GM12872 (cell line): ENCODE measurements at regions not wholly inside any gene's neighbourhood (a gene's known extent, or its start where the extent isn't known, plus 50 kb on each side); places are given as distances from the start of the nearest gene placed in this dataset.

Experiments used
- TF ChIP-seq, protein P1 (sequence below): IDR thresholded peaks from 3 replicates; pipeline ENCODE4 v1.5.1; 2011; ENCODE audit warnings: low read depth, mild to moderate bottlenecking, low read length, moderate library complexity; ENCODE audit not compliant: insufficient read depth

DNA sequence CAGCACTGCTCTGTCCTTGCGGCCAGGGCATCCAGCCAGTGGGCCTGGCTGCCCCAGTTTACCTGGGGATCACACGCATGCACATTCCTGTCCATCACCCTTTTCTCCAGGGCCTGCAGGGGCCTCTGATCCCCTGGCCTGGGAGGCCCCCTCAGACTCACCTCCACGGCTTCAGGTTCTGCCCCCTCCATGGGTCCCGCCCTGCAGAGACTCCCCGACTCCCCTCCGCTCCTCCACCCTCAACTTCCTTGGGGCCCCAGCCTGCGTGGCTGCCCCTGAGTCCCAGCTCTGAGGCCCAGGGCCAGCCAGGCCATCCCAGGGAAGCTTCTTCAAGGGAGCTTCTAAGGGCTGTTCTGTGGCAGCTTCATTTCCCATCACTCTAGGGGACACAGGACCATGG lies 324.1 kb downstream of the TCERG1L start:
- TF ChIP-seq, protein P1, sequence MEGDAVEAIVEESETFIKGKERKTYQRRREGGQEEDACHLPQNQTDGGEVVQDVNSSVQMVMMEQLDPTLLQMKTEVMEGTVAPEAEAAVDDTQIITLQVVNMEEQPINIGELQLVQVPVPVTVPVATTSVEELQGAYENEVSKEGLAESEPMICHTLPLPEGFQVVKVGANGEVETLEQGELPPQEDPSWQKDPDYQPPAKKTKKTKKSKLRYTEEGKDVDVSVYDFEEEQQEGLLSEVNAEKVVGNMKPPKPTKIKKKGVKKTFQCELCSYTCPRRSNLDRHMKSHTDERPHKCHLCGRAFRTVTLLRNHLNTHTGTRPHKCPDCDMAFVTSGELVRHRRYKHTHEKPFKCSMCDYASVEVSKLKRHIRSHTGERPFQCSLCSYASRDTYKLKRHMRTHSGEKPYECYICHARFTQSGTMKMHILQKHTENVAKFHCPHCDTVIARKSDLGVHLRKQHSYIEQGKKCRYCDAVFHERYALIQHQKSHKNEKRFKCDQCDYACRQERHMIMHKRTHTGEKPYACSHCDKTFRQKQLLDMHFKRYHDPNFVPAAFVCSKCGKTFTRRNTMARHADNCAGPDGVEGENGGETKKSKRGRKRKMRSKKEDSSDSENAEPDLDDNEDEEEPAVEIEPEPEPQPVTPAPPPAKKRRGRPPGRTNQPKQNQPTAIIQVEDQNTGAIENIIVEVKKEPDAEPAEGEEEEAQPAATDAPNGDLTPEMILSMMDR = no peak

DNA sequence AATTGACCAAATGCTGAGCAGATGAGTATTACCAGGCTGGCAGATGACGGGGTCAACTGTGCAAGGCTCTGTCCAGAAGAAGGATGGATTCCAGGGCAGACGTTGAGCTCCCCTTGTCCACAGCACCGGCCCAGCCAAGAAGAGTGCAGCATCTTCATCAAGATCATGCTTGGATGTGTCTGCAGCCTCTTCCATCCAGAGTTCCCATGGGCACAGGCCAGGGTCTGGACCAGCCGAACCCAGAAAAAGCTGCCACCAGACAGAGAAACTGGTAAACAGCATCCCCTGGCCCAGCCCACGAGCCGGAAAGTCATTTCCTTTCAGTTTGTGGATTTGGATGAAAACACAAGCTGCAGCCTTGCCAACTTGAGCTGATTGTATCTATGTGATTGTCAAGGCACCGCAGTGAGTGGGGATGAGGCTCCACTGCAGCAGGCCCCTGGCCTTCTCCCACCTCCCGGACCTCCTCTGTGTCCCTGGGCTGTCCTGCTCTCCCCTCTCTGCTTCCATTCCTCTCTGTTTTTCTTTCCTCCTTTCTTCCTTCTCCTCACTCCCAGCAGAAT lies 321.8 kb downstream of the TCERG1L start:
- TF ChIP-seq, protein P1 = no peak

DNA sequence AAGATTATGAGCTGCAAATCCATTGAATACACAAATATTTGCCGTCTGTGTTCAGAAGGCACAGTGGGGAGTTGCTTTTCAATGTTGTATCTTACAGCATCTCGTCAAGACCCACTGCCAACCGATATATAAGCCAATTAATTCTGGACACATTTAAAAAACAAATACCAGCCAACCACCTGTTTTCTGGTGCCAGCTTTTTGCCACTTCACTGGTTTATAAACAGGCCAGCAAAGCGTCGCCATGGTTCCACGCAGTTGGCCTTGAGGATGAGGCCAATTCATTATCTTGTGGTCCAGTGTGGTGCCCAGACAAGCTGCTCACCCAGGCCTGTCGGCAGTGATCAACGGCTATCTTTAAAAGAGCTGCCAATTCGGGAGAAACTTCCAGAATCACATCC lies 321.0 kb downstream of the TCERG1L start:
- TF ChIP-seq, protein P1 = no peak

DNA sequence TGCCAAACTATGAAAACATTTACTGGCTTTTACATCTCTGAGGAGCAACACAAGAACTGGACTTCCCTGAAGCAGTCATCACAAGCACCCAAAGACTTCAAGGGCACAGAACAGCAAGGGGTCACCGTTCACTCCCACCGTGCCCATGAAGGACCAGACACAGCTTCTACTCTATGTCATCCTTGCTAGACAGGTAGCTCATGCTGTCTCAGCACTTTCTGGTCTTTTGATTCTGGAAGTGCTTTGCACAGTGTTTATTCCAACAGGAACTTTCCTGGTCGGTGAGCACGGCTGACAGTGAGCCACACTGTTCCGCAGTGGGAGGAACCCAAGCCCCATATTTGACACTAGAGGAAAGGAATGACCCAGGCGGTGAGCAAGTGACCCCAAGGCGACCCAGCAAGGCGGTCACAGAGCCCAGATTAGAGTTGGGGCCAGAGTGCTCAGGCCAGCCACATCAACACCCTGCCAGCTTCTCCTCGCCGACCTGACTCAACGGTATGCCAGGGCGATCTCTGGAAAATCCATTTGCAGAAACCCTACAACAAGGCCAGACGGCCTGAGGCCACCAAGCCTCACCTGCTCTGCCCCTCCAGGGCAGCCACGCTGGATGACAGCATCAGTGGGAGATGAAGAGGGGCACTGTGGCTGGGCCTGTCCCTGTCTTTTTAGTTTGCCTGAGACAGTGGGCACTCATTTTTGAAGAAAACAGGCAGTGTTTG lies 318.6 kb downstream of the TCERG1L start:
- TF ChIP-seq, protein P1 = no peak

DNA sequence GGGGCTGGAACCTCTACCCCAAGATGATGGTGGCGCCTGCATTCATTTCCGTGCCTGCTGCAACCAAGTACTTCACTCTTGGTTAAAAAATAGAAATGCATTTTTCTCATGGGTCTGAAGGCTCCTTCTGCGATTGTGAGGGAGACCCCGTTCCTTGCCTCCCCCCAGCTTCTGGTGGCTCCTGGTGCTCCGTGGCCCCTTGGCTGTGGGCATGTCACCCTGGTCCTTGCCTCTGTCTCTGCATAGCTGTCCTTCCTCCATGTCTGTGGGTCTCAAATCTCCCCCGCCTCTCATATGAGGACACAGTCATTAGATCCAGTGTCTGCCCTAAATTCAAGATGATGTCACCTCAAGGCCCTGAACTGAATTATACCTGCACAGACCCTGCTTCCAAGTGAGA lies 317.9 kb downstream of the TCERG1L start:
- TF ChIP-seq, protein P1 = no peak

DNA sequence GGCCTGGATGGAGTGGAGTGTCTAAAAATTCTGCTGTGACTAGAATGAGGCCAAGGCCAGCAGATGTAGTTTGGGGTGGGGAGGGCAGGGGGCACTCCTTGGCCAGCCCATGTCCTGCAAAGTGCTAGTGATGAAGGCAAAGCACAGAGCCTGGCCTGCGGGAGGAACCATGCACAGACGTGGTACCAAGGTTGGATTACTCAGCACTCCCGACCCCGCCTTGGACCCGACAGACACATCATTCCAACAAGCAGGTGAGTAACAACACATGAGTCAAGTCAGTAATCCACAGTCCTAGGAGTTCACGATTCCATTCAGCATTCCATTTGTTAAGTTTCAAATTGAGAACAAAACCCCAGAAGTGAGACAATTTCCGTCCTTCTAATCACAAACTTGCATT lies 317.3 kb downstream of the TCERG1L start:
- TF ChIP-seq, protein P1 = no peak

DNA sequence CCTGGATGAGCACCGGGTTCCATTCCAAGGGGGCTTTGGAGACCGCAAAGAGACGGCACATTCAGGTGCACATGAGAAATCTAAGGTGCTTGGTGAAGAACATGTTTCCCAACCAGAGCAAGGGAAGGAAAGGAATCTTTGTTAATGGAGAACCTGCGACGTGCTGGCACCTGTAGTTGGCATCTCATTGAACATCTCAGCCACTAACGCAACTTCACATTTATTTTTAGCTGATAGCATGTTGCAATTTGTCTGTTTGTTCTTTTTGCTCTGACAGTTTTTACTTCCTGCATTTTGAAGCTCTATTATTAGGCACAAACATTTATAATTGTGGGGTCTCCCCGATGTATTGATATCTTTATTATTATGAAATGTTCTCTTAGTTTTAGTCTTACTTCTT lies 316.7 kb downstream of the TCERG1L start:
- TF ChIP-seq, protein P1 = no peak
